ENCODE measurements at regions not wholly inside any gene's neighbourhood (a gene's known extent, or its start where the extent isn't known, plus 50 kb on each side); places are given as distances from the start of the nearest gene placed in this dataset.
"Not testable (repeated sequence)": the region's sequence is repeated elsewhere in the genome, so short reads cannot be mapped to it uniquely, and the experiment has no call there.

- no peak for FAIRE-seq
- TF ChIP-seq TAF1 (IDR thresholded peaks at IDR 0.05; ENCODE audit: borderline replicate concordance, low read depth, low read length) (no peak), POLR2AphosphoS5 (IDR thresholded peaks at IDR 0.05; ENCODE audit: low read depth, low read length) (no peak), POLR2A (IDR thresholded peaks at IDR 0.05; ENCODE audit: low read depth, low read length) (no peak)
- no peak for DNase-seq (ENCODE audit: insufficient read length)
Observed at GRCh38 chr10:33884604-33885003, 550.1 kb upstream of the NRP1 start.

DNA sequence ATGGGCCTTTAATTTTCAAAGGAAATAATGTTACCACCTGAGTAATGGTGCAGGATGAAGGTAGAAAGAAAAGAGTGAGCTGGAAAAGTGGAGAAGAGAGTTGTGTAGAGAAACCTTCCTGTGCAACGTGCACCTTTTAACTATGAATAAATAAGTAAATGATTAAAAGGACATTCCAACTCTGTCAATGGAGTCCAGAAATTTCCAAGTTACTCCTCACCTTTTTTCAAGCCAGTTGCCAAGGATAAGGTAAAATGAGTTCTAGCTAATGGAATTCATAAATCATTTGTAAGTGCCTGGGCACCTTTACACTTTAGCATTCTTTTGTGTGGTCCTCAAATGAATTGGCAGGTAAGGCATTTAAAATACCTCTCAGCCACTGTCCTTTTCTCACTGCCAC lies 549.4 kb upstream of the NRP1 start:
- TF ChIP-seq TAF1 (IDR thresholded peaks at IDR 0.05; ENCODE audit: borderline replicate concordance, low read depth, low read length) = no peak
- no peak for TF ChIP-seq POLR2A (IDR thresholded peaks at IDR 0.05; ENCODE audit: low read depth, low read length)
- TF ChIP-seq POLR2AphosphoS5 (IDR thresholded peaks at IDR 0.05; ENCODE audit: low read depth, low read length) = no peak
- FAIRE-seq (no peak), DNase-seq (ENCODE audit: insufficient read length) (no peak)

DNA sequence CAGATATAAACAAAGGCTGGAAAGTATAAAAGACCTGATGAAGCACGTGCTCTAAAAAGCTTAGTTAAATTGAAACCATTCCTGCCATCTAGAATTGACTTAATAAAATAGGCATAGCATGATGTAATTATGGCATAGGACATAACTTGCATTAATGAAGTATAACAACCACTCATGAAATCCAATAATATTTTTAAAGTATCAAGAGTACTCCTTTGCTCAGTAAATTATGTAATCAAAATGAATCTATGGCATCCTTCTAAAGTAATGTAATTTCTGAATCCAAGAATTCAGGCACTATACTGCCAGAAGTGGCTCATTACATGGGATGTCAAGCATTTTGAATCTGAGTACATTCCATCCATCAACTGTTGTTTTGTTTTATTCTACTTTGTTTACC lies 548.5 kb upstream of the NRP1 start:
- FAIRE-seq = no peak
- TF ChIP-seq POLR2AphosphoS5 (IDR thresholded peaks at IDR 0.05; ENCODE audit: low read depth, low read length) (no peak), POLR2A (IDR thresholded peaks at IDR 0.05; ENCODE audit: low read depth, low read length) (no peak), TAF1 (IDR thresholded peaks at IDR 0.05; ENCODE audit: borderline replicate concordance, low read depth, low read length) (no peak)

DNA sequence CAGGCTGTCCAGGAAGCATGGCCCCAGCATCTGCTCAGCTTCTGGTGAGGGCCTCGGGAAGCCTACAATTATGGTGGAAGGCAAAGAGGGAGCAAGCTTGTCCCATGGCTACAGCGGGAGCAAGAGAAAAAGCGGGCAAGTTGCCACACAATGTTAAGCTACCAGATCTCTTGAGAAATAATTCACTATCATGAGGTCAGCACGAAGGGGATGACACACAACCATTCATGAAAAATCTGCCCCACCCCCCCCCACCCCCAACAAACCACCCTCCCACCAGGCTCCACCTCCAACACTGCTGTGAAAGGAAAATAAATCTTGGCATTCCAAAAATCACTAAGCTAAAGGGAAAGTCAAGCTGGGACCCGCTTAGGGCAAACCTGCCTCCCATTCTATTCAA lies 545.8 kb upstream of the NRP1 start:
- DNase-seq (ENCODE audit: insufficient read length) (no peak), FAIRE-seq (no peak)
- TF ChIP-seq POLR2AphosphoS5 (IDR thresholded peaks at IDR 0.05; ENCODE audit: low read depth, low read length) (no peak), POLR2A (IDR thresholded peaks at IDR 0.05; ENCODE audit: low read depth, low read length) (no peak)

More for the DNA sequence above, 548.5 kb upstream of the NRP1 start:
- DNase-seq (ENCODE audit: insufficient read length) = no peak

GRCh38 chr10:33878238-33878786 lies 543.8 kb upstream of the NRP1 start:
- DNase-seq (ENCODE audit: insufficient read length) = no peak
- FAIRE-seq = no peak
- TF ChIP-seq POLR2AphosphoS5 (IDR thresholded peaks at IDR 0.05; ENCODE audit: low read depth, low read length) = no peak
- TF ChIP-seq TAF1 (IDR thresholded peaks at IDR 0.05; ENCODE audit: borderline replicate concordance, low read depth, low read length) = no peak
- TF ChIP-seq POLR2A (IDR thresholded peaks at IDR 0.05; ENCODE audit: low read depth, low read length) = no peak

- TF ChIP-seq POLR2A (IDR thresholded peaks at IDR 0.05; ENCODE audit: low read depth, low read length) (no peak), TAF1 (IDR thresholded peaks at IDR 0.05; ENCODE audit: borderline replicate concordance, low read depth, low read length) (no peak), POLR2AphosphoS5 (IDR thresholded peaks at IDR 0.05; ENCODE audit: low read depth, low read length) (no peak)
- FAIRE-seq (no peak), DNase-seq (ENCODE audit: insufficient read length) (no peak)
Observed at GRCh38 chr10:33876584-33877400, 542.3 kb upstream of the NRP1 start.

DNA sequence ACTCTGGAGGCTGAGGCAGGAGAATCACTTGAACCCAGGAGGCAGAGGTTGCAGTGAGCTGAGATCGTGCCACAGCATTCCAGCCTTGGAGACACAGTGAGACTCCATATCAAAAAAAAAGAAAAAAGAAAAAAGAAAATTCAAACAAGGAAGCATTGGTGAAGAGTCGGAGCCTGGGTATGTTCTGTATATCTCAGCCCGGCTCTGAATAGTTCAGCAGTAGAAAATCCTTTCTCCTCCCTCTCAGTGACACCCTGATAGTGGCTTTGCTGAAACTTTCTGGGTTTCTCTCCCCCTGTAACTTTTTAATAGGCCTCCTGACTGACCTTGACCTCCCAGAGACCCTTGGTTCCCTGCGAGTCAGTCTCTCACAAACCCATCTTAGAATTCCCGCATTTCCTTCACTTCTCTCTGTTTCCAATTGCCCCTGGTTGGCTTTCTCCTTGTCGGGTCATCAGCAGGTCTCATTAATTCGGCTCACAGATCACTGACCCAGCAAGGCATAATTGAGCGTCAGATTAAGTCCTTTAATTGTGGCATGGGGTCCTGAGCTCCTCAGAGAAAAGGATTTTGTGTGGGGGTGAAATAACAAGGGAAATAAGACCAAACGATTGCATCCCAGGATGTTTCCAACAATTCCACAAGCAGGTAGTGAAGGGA lies 541.6 kb upstream of the NRP1 start:
- no peak for TF ChIP-seq POLR2AphosphoS5 (IDR thresholded peaks at IDR 0.05; ENCODE audit: low read depth, low read length)
- TF ChIP-seq POLR2A (IDR thresholded peaks at IDR 0.05; ENCODE audit: low read depth, low read length) = no peak
- no peak for TF ChIP-seq TAF1 (IDR thresholded peaks at IDR 0.05; ENCODE audit: borderline replicate concordance, low read depth, low read length)
- DNase-seq (ENCODE audit: insufficient read length) = no peak
- no peak for FAIRE-seq

DNA sequence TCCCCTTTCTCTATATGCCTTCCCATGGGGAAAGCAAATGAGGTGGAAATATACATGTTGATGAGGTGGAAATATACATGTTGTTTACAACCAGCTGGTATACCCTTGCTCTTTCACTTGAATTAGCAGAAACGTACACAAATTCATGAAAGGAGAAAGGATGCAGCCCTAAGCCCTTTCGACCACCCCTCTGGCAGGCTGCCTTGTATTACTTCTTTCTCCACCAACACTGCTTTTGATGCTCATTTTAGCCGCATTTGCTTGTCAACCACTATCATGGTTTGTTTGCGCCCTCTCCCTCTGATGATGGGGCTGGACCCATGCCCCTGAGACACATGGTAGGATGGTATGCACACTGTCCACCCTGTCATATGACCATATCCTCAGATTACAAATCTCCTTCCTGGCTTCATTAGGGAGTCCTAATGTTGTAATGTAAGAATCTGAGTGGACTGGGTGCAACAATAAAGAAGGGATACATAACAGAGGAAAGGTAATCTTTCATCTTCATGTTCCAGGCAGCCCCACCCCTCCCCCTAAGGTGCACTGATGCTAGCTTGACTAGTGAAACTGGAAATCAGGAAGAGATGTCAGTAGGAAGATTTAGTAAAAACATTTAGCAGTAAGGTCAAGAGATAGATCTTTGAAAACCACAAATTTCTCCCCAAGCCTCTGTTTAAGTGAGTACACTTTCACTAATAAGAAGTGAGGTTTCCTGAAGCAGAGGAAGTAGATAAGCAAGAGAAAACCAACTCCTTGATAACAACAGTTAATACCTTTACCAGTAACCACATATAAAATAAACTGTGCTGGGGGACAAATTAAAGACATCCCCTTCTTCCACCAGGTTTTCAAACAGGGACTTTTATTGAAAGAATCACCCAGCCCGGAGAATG lies 536.8 kb upstream of the NRP1 start:
- DNase-seq (ENCODE audit: insufficient read length) (no peak), FAIRE-seq (no peak)
- TF ChIP-seq POLR2A (IDR thresholded peaks at IDR 0.05; ENCODE audit: low read depth, low read length) (no peak), POLR2AphosphoS5 (IDR thresholded peaks at IDR 0.05; ENCODE audit: low read depth, low read length) (no peak), TAF1 (IDR thresholded peaks at IDR 0.05; ENCODE audit: borderline replicate concordance, low read depth, low read length) (no peak)

DNA sequence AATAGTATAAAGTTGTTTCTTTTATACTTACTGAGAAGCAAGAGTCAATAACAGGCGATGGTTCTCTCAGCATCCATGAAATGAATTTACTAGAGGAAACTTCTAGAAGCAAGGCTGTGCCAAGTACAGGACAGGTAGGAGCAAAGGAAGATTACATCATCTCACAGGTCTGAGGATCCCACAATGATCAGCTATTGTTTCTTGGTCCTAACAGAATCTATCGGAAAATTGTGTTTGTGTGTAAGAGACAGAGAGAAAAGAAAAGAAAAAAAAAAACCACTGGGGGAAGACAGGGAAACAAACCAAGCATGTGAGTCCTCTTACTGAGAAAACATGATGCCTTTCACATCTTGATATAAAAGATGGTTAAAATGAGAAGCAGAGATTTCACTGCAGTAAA lies 535.0 kb upstream of the NRP1 start:
- FAIRE-seq (no peak), DNase-seq (ENCODE audit: insufficient read length) (no peak)
- TF ChIP-seq POLR2A (IDR thresholded peaks at IDR 0.05; ENCODE audit: low read depth, low read length) (no peak), POLR2AphosphoS5 (IDR thresholded peaks at IDR 0.05; ENCODE audit: low read depth, low read length) (no peak), TAF1 (IDR thresholded peaks at IDR 0.05; ENCODE audit: borderline replicate concordance, low read depth, low read length) (no peak)

DNA sequence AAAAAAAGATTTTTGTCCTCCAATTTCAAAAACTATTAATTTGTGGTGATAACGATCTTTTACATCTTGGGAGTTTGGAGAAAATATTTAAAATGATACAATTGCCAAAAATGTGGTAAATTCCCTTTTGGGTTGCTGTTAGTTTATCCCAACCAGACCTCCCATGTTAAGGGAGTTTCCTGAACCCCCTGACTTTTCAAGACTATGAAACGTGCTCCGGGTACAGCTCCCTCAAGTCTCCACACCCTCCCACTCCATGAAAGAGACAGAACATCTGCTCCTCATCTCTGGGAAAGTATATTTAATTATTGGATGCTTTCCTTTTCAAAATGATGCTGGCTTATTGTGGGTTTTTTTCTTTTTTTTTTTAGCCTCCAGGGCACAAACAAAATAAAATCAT lies 534.6 kb upstream of the NRP1 start:
- no peak for DNase-seq (ENCODE audit: insufficient read length)
- TF ChIP-seq TAF1 (IDR thresholded peaks at IDR 0.05; ENCODE audit: borderline replicate concordance, low read depth, low read length) (no peak), POLR2A (IDR thresholded peaks at IDR 0.05; ENCODE audit: low read depth, low read length) (no peak), POLR2AphosphoS5 (IDR thresholded peaks at IDR 0.05; ENCODE audit: low read depth, low read length) (no peak)
- FAIRE-seq = no peak

DNA sequence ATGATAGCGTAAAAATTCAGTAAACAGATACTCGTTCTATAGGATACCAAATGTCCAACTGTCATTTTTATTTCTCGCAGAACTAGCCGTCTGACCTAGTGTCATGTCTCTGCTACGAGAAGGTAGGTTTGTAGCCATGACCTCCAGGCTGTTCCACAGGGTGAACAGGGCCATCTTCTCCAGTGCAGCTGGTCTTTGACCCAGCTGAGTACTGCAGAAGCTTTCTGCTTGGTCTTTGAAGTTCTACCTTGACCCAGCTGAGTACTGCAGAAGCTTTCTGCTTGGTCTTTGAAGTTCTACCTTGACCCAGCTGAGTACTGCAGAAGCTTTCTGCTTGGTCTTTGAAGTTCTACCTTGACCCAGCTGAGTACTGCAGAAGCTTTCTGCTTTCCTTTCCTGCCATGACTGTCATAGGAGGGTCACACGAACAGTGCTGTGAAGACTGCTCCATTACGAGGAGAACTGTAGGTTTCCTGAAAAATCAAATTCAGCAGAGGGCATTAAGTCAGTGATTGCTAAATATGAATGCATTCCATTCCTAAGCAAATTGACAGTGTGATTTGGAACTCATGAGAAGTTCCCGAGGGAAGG lies 532.8 kb upstream of the NRP1 start:
- not testable (repeated sequence) for DNase-seq (ENCODE audit: insufficient read length); FAIRE-seq
